GM12891 (cell line): ENCODE measurements at regions not wholly inside any gene's neighbourhood (a gene's known extent, or its start where the extent isn't known, plus 50 kb on each side); places are given as distances from the start of the nearest gene placed in this dataset.

Experiments used
- DNase-seq: peaks from one replicate; pipeline ENCODE4 v3.0.0; 2011; ENCODE audit warnings: low spot score; ENCODE audit not compliant: insufficient read length
- FAIRE-seq: peaks from 2 replicates; lab custom pipeline; 2011; peaks lifted over from hg19 to GRCh38; lab: Jason Lieb, UNC
- PAX5 ChIP-seq: IDR thresholded peaks from 2 replicates; pipeline ENCODE4 v1.6.1; 2011; ENCODE audit warnings: low read length, moderate library complexity, mild to moderate bottlenecking; ENCODE audit not compliant: insufficient read depth, severe bottlenecking
- POLR2A ChIP-seq: IDR thresholded peaks from 2 replicates; pipeline ENCODE4 v1.6.1; 2011; ENCODE audit warnings: low read depth, low read length, control low read depth
- POLR2AphosphoS5 ChIP-seq: IDR thresholded peaks from 2 replicates; pipeline ENCODE4 v1.6.1; 2011; ENCODE audit warnings: low read depth, low read length, control low read depth
- POU2F2 ChIP-seq: IDR thresholded peaks from 2 replicates; pipeline ENCODE4 v1.6.1; 2011; ENCODE audit warnings: low read depth, mild to moderate bottlenecking, control low read depth, low read length, moderate library complexity
- SPI1 ChIP-seq: IDR thresholded peaks from 2 replicates; pipeline ENCODE4 v1.6.1; 2011; ENCODE audit warnings: low read depth, low read length, control low read depth
- TAF1 ChIP-seq: IDR thresholded peaks from 2 replicates; pipeline ENCODE4 v1.6.1; 2011; ENCODE audit warnings: low read depth, low read length, control low read depth

GRCh38 chr12:90301095-90301494 lies 592.5 kb upstream of the ATP2B1 start:
- TF ChIP-seq PAX5 (no peak), POLR2AphosphoS5 (no peak), POU2F2 (no peak), POLR2A (no peak), TAF1 (no peak), SPI1 (no peak)
- DNase-seq (no peak), FAIRE-seq (no peak)

DNA sequence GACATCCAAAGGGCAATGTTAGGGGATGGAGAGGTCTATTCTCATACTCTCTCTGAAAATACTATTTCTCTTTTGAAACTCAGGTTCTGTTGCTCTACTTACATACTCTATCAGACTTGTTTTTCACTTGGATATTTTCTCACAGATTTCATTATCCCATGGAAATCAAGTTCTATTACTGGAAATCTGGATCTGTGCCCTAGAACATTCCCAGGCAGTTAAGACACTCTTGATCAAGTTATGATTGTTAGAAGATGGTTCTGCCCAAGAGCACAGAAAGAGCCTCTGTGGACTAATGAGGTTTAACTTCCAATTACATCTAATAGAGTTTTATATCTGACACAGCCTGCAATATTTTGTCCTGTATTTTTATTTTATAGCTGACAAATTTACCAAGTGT lies 591.0 kb upstream of the ATP2B1 start:
- no peak for TF ChIP-seq TAF1
- no peak for TF ChIP-seq POU2F2
- TF ChIP-seq SPI1: no peak
- no peak for TF ChIP-seq POLR2AphosphoS5
- TF ChIP-seq POLR2A: no peak
- TF ChIP-seq PAX5: no peak
- no peak for DNase-seq
- no peak for FAIRE-seq

DNA sequence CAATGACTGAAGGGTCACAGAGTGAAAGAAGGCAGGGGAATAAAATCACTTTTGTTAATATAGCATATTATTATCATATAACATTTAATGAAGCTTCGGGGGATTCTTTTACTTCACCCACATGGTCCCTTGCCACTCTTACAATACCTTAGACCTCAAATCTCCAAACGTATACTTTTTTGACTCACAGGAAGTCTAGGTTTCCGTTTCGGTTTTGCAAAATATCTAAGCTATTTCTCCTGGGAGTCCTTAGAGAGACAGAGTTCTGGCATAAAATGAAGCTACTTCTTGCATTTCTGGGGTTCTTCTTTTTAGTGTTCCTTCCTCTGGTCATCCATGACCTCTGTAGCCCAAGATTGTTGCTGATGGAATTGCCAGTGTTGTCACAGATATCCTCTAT lies 590.5 kb upstream of the ATP2B1 start:
- FAIRE-seq: no peak
- DNase-seq: no peak
- TF ChIP-seq POU2F2: no peak
- TF ChIP-seq POLR2A: no peak
- no peak for TF ChIP-seq TAF1
- no peak for TF ChIP-seq PAX5
- TF ChIP-seq POLR2AphosphoS5: no peak
- no peak for TF ChIP-seq SPI1

DNA sequence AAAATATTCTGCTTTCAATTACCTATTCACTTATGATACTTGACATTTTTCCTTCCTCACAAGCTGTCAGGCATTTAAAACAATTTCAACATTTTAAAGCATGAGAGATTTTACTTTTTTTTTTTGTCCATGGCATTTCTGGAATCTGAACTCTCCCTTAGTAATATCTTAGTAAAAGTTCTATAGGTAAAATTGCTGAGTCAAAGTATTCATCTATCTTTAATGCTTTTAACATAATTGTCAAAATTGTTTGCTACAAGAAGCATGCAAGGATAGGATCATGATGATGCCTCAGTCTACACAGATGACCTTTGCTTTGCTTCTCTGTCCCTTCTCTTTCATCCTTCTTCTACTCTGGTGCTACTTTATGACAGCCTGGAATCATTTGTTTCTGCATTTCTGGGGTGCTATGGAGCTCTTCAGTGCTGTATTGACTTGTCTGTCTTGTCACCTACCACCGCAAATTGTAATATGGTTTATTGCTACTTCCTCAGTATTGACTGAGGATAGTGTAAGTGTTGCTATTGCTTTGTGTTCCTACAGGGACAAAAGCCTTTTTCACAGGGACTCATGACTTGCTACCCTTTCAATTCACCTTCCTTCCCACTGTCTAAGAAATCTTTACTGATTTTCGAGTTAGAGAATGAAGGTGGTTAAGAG lies 589.8 kb upstream of the ATP2B1 start:
- TF ChIP-seq POLR2A (no peak), PAX5 (no peak), TAF1 (no peak), POU2F2 (no peak), SPI1 (no peak), POLR2AphosphoS5 (no peak)

DNA sequence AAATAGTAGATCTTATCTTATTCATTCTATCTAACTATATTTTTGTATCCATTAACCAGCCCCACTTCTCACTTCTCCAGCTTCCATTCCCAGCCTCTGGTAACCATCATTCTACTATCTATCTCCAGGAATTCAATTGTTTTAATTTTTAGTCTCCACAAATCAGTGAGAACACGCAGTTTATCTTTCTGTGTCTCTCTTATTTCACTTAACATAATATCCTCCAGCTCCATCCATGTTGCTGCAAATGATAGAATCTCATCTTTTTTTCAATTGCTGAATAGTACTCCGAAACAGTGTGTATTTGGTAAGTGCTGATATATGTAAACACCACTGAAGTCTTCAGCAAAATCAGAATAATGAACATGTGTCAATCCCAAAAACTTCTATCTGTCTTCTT lies 587.2 kb upstream of the ATP2B1 start:
- FAIRE-seq: no peak
- no peak for TF ChIP-seq PAX5
- TF ChIP-seq POLR2AphosphoS5: no peak
- no peak for TF ChIP-seq TAF1
- no peak for TF ChIP-seq SPI1
- no peak for TF ChIP-seq POLR2A
- TF ChIP-seq POU2F2: no peak
- DNase-seq: no peak

More for the DNA sequence above, 589.8 kb upstream of the ATP2B1 start:
- DNase-seq (no peak), FAIRE-seq (peak; percentile 28)

GRCh38 chr12:90292183-90292582 lies 583.5 kb upstream of the ATP2B1 start:
- FAIRE-seq (no peak), DNase-seq (no peak)
- TF ChIP-seq SPI1 (no peak), POLR2AphosphoS5 (no peak), TAF1 (no peak), POU2F2 (no peak), PAX5 (no peak), POLR2A (no peak)

- FAIRE-seq: no peak
- no peak for DNase-seq
- no peak for TF ChIP-seq TAF1
- no peak for TF ChIP-seq SPI1
- TF ChIP-seq POLR2AphosphoS5: no peak
- TF ChIP-seq PAX5: no peak
- TF ChIP-seq POU2F2: no peak
- no peak for TF ChIP-seq POLR2A
Observed at GRCh38 chr12:90290980-90291975, 582.6 kb upstream of the ATP2B1 start.

DNA sequence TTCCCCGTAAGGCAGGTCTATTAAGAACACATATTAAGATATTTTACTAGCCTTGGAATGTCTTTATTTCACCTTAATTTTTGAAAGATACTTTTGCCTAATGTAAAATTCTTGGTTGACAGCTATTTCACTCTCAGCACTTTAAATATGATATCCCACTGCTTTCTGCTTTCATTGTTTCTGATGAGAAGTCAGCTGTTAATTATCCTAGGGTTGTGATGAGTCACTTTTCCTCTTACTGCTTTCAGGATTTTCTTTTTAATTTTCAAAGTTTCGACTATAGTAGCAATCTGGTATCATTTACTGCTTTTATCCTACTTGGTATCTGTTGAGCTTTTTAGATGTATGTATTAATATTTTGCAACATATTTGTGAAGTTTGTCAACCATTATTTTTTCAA lies 578.9 kb upstream of the ATP2B1 start:
- no peak for DNase-seq
- TF ChIP-seq POLR2A: no peak
- TF ChIP-seq TAF1: no peak
- TF ChIP-seq POLR2AphosphoS5: no peak
- no peak for TF ChIP-seq SPI1
- no peak for TF ChIP-seq PAX5
- no peak for FAIRE-seq

DNA sequence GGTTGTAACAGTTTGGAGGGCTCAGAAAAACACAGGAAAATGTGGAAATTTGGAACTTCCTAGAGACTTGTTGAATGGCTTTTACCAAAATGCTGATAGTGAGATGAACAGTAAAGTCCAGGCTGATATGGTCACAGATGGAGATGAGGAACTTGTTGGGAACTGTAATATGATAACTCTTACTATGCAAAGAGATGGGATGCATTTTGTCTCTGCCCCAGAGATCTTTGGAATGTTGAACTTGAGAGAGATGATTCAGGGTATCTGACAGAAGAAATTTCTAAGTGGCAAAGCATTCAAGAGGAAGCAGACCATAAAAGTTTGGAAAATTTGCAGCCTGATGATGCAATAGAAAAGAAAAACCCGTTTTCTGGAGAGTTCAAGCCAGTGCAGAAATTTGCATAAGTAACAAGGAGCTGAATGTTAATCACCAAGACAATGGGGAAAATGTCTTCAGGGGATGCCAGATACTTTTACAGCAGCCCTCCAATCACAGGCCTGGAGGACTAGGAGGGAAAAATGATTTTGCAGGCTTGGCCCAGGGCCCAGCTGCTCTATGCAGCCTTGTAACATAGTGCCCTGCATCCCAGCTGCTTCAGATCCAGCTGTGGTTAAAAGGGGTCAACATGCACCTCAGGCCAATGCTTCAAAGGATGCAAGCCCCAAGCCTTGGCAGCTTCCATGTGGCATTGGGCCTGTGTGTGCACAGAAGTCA lies 572.7 kb upstream of the ATP2B1 start:
- FAIRE-seq (no peak), DNase-seq (no peak)
- TF ChIP-seq SPI1 (no peak), POLR2AphosphoS5 (no peak), POLR2A (no peak), POU2F2 (no peak), PAX5 (no peak), TAF1 (no peak)
